Tibial nerve (tissue), 4 donors: ENCODE measurements at regions not wholly inside any gene's neighbourhood (a gene's known extent, or its start where the extent isn't known, plus 50 kb on each side); places are given as distances from the start of the nearest gene placed in this dataset.

ENCODE experiments used
- EP300 ChIP-seq, 2 donors: sonication (generic); formaldehyde crosslinking; IDR thresholded peaks; one replicate each; pipeline ENCODE4 v1.6.1; 2017; ENCODE audit warnings: antibody characterized with exemption in 2 of 2, mild to moderate bottlenecking in 1 of 2
- POLR2A ChIP-seq, 2 donors: fragments of 450-650 bp; IDR thresholded peaks; one replicate each; pipeline ENCODE4 v1.6.1; 2017; ENCODE audit warnings: antibody characterized with exemption in 2 of 2, mild to moderate bottlenecking in 2 of 2, moderate library complexity in 2 of 2
- TF ChIP-seq, protein P1 (sequence below), 5 experiments: fragments of 200-600 bp in 3 of 5; fragments of 450-650 bp in 2 of 5; sonication (generic) in 3 of 5; IDR thresholded peaks; one replicate each; pipeline ENCODE4 v1.5.1; 2016 to 2019; ENCODE audit warnings: antibody characterized with exemption in 5 of 5, mild to moderate bottlenecking in 3 of 5, moderate library complexity in 2 of 5

DNA sequence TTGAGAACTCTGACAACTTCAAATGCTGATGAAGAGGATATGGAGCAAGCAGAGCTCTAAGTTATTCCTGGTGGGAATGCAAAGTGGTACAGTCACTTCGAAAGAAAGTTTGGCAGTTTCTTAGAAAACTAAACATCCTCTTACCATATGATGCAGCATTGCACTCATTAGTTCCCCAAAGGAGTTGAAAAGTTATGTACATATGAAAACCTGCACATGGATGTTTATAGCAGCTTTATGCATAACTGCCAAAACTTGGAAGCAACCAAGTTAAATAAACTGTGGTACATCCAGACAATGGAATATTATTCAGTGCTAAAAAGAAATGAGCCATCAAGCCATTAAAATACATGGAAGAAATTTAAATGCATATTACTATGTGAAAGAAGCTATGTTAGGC lies 779.3 kb upstream of the COBL start:
- TF ChIP-seq, protein P1, sequence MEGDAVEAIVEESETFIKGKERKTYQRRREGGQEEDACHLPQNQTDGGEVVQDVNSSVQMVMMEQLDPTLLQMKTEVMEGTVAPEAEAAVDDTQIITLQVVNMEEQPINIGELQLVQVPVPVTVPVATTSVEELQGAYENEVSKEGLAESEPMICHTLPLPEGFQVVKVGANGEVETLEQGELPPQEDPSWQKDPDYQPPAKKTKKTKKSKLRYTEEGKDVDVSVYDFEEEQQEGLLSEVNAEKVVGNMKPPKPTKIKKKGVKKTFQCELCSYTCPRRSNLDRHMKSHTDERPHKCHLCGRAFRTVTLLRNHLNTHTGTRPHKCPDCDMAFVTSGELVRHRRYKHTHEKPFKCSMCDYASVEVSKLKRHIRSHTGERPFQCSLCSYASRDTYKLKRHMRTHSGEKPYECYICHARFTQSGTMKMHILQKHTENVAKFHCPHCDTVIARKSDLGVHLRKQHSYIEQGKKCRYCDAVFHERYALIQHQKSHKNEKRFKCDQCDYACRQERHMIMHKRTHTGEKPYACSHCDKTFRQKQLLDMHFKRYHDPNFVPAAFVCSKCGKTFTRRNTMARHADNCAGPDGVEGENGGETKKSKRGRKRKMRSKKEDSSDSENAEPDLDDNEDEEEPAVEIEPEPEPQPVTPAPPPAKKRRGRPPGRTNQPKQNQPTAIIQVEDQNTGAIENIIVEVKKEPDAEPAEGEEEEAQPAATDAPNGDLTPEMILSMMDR (IDR thresholded peaks at IDR 0.05) = no peak
- no peak for TF ChIP-seq EP300 (IDR thresholded peaks at IDR 0.05)
- no peak for TF ChIP-seq POLR2A (IDR thresholded peaks at IDR 0.05)
